ENCODE measurements at regions not wholly inside any gene's neighbourhood (a gene's known extent, or its start where the extent isn't known, plus 50 kb on each side); places are given as distances from the start of the nearest gene placed in this dataset.

- Histone ChIP-seq H3K79me2 (replicated peaks; ENCODE audit: insufficient read depth) (no peaks in the 10 kb centered on the region), H3K9me2 (ENCODE audit: insufficient read depth) (no peaks in the 10 kb centered on the region), H3F3A (replicated peaks; ENCODE audit: low read depth) (no peaks in the 10 kb centered on the region), H3K4me1 (ENCODE audit: insufficient read depth) (no peaks in the 10 kb centered on the region), H3K4me3 (no peak overlapping the region), H4K20me1 (replicated peaks; ENCODE audit: insufficient read depth) (no peaks in the 10 kb centered on the region; the same call in 1 of the 2 replicates), H3K36me3 (ENCODE audit: insufficient read depth) (no peaks in the 10 kb centered on the region), H2AFZ (no peak overlapping the region), H3K27me3 (ENCODE audit: insufficient read depth) (no peaks in the 10 kb centered on the region), H3K4me2 (no peak overlapping the region), H3K27ac (ENCODE audit: low read depth) (no peak overlapping the region)
- no peak for TF ChIP-seq EZH2phosphoT487 (IDR thresholded peaks at IDR 0.05; ENCODE audit: unreplicated experiment)
- no peak for TF ChIP-seq ETS1 (IDR thresholded peaks at IDR 0.05)
- no peak for TF ChIP-seq POLR2AphosphoS5 (IDR thresholded peaks at IDR 0.05; ENCODE audit: low read depth)
- no peak for TF ChIP-seq JUNB (IDR thresholded peaks at IDR 0.05; ENCODE audit: unreplicated experiment)
- no peak for TF ChIP-seq ZNF331 (CRISPR knock-in tag; IDR thresholded peaks at IDR 0.05; ENCODE audit: low read depth)
- TF ChIP-seq EZH2 (IDR thresholded peaks at IDR 0.05; ENCODE audit: low read depth, unreplicated experiment): no peak
- no peak for TF ChIP-seq REST (IDR thresholded peaks at IDR 0.05; ENCODE audit: unreplicated experiment)
- TF ChIP-seq NANOG (IDR thresholded peaks at IDR 0.05; ENCODE audit: borderline replicate concordance): no peak
- TF ChIP-seq CREB1 (CRISPR knock-in tag; IDR thresholded peaks at IDR 0.05; ENCODE audit: low read depth): no peak
- TF ChIP-seq CTCF (conservative IDR thresholded peaks at IDR 0.05; ENCODE audit: low read depth in 2 of 2): no peak
- no peak for TF ChIP-seq STAT1 (IDR thresholded peaks at IDR 0.05; ENCODE audit: unreplicated experiment)
- TF ChIP-seq ZNF114 (CRISPR knock-in tag; IDR thresholded peaks at IDR 0.05): no peak
- no peak for TF ChIP-seq ZNF462 (CRISPR knock-in tag; IDR thresholded peaks at IDR 0.05)
- ATAC-seq (no peak), DNase-seq (ENCODE audit: low spot score) (no peak)
- H3K9me3 Mint-ChIP-seq: no peaks in the 10 kb centered on the region
- peaks cover 2% of the 10 kb centered on the region for H3K27me3 Mint-ChIP-seq (ENCODE audit: insufficient read depth, low read depth, poor library complexity)
- H3K27ac Mint-ChIP-seq: no peak overlapping the region
- no peaks in the 10 kb centered on the region; the same call in 2 of the 3 replicates for H3K36me3 Mint-ChIP-seq (ENCODE audit: low read depth)
- H3K4me3 Mint-ChIP-seq: no peak overlapping the region
- H3K4me1 Mint-ChIP-seq: no peaks in the 10 kb centered on the region
Observed at GRCh38 chr17:71878998-71879397, 241.8 kb upstream of the SOX9 start.

Measured in GM23338 (cell line).